ENCODE measurements at regions not wholly inside any gene's neighbourhood (a gene's known extent, or its start where the extent isn't known, plus 50 kb on each side); places are given as distances from the start of the nearest gene placed in this dataset.

DNA sequence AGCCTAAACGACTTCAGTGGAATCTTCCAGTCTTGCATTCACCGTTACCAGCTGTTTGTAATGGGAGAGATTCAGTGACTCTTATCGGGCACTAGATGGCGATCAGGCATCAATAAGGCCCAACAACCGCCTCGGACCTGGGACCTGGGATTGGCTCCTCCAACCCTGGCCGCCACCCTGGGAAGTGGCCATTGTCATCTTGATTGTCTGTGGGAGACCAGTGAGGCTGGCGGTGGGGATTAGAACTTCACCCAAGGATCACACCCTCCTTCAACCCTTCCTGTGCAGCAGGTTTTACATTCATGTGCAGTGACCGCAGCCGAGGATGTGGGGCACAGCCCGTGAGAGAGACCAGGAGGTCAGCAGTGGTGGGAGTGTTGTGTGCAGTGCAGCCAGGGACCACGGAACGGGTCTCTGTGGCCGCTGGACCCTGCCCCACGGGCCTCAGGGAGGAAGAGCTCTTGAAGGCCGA lies 85.3 kb downstream of the SPP2 start:
- Histone ChIP-seq H3K4me1 (ENCODE audit: control insufficient read depth in 1 of 2, insufficient read depth in 2 of 2, low read length in 2 of 2) (no peaks in the 10 kb centered on the region), H3K36me3 (replicated peaks in 1 of 2; ENCODE audit: control insufficient read depth in 1 of 2, insufficient read depth in 2 of 2, low read length in 2 of 2) (no peaks in the 10 kb centered on the region), H3K79me2 (ENCODE audit: insufficient read depth, low read length) (no peaks in the 10 kb centered on the region), H3K9ac (ENCODE audit: insufficient read depth, low read length, poor library complexity, severe bottlenecking) (no peak overlapping the region), H2AFZ (ENCODE audit: insufficient read depth, low read depth, low read length, poor library complexity, severe bottlenecking) (peak overlapping the region; percentile 6), H3K9me3 (replicated peaks in 1 of 2; ENCODE audit: control insufficient read depth in 1 of 2, insufficient read depth in 1 of 2, low read length in 2 of 2) (no peaks in the 10 kb centered on the region), H3K27ac (ENCODE audit: low read depth in 1 of 2, low read length in 2 of 2) (no peak overlapping the region), H3K27me3 (ENCODE audit: control insufficient read depth in 2 of 2, insufficient read depth in 2 of 2, low read length in 2 of 2) (no peaks in the 10 kb centered on the region), H4K20me1 (ENCODE audit: insufficient read depth, low read length) (no peaks in the 10 kb centered on the region), H3K4me2 (replicated peaks; ENCODE audit: extremely low read depth, low read length, poor library complexity, severe bottlenecking) (no peak overlapping the region), H3K4me3 (replicated peaks in 1 of 3; ENCODE audit: low read depth in 2 of 3, low read length in 3 of 3) (no peak overlapping the region)
- peak; percentile 9 to 41 (median 24) for DNase-seq
- H3K27me3 Mint-ChIP-seq (ENCODE audit: low read depth in 3 of 3), result peaks cover 0 to 9% (median 7%) of the 10 kb centered on the region in 3 donors
- no peaks in the 10 kb centered on the region for H3K36me3 Mint-ChIP-seq
- intact Hi-C loops (cut with micrococcal nuclease), result loop anchor here in 1 of 2 donors (5.0 kb wide), 1 partner anchor 367 kb away; no protein-coding TSS in a partner anchor
- 39% methylated on average over 7 of the region's 16 CpGs for WGBS (ENCODE audit: insufficient coverage)
- no peak overlapping the region for H3K4me3 Mint-ChIP-seq
- TF ChIP-seq, protein P1, sequence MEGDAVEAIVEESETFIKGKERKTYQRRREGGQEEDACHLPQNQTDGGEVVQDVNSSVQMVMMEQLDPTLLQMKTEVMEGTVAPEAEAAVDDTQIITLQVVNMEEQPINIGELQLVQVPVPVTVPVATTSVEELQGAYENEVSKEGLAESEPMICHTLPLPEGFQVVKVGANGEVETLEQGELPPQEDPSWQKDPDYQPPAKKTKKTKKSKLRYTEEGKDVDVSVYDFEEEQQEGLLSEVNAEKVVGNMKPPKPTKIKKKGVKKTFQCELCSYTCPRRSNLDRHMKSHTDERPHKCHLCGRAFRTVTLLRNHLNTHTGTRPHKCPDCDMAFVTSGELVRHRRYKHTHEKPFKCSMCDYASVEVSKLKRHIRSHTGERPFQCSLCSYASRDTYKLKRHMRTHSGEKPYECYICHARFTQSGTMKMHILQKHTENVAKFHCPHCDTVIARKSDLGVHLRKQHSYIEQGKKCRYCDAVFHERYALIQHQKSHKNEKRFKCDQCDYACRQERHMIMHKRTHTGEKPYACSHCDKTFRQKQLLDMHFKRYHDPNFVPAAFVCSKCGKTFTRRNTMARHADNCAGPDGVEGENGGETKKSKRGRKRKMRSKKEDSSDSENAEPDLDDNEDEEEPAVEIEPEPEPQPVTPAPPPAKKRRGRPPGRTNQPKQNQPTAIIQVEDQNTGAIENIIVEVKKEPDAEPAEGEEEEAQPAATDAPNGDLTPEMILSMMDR (IDR thresholded peaks at IDR 0.05), result peak; percentile 60
- H3K9me3 Mint-ChIP-seq, result peaks cover 0 to 1% (median 0%) of the 10 kb centered on the region in 7 donors
- H3K27ac Mint-ChIP-seq, result no peak overlapping the region
- H3K4me1 Mint-ChIP-seq, result no peaks in the 10 kb centered on the region

DNA sequence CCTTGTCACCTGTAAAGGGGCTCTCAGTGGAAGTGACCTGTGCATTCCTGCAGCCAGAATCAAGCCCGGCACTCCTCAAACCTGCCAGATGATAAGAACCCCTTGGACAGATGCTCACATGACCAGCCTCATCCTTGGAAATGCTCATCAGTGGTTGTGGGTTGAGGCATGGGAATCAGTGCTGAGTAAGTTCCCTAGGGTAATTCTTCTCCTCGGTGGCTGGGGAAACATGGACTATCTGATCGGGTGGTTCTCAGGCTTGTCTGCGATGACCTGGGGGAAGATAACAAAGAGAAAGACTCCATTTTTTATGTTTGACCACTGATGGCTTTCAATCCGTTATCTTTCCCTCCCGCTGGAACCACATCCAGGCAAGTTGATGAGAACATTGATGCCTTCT lies 84.0 kb downstream of the SPP2 start:
- no peaks in the 10 kb centered on the region for H3K27me3 ChIP-seq (ENCODE audit: control insufficient read depth in 2 of 2, insufficient read depth in 2 of 2, low read length in 2 of 2)
- Mint-ChIP-seq H3K27ac (no peak overlapping the region), H3K4me1 (no peaks in the 10 kb centered on the region), H3K4me3 (no peak overlapping the region), H3K36me3 (no peaks in the 10 kb centered on the region), H3K9me3 (peaks cover 0 to 1% (median 0%) of the 10 kb centered on the region in 7 donors), H3K27me3 (ENCODE audit: low read depth in 3 of 3) (peaks cover 4 to 9% (median 7%) of the 10 kb centered on the region in 3 donors)
- no peak overlapping the region for H3K4me2 ChIP-seq (replicated peaks; ENCODE audit: extremely low read depth, low read length, poor library complexity, severe bottlenecking)
- 98% methylated on average over 4 of the region's 6 CpGs for WGBS (ENCODE audit: insufficient coverage)
- intact Hi-C loops (cut with micrococcal nuclease), result no loop called here
- no peak overlapping the region for H3K9ac ChIP-seq (ENCODE audit: insufficient read depth, low read length, poor library complexity, severe bottlenecking)
- TF ChIP-seq, protein P1 (IDR thresholded peaks at IDR 0.05), result no peak
- H4K20me1 ChIP-seq (ENCODE audit: insufficient read depth, low read length), result no peaks in the 10 kb centered on the region
- H3K4me3 ChIP-seq (replicated peaks in 1 of 3; ENCODE audit: low read depth in 2 of 3, low read length in 3 of 3), result no peak overlapping the region
- no peak for DNase-seq
- no peak overlapping the region for H2AFZ ChIP-seq (ENCODE audit: insufficient read depth, low read depth, low read length, poor library complexity, severe bottlenecking)
- H3K27ac ChIP-seq (ENCODE audit: low read depth in 1 of 2, low read length in 2 of 2), result no peak overlapping the region
- H3K9me3 ChIP-seq (replicated peaks in 1 of 2; ENCODE audit: control insufficient read depth in 1 of 2, insufficient read depth in 1 of 2, low read length in 2 of 2), result no peaks in the 10 kb centered on the region
- no peaks in the 10 kb centered on the region for H3K79me2 ChIP-seq (ENCODE audit: insufficient read depth, low read length)
- no peaks in the 10 kb centered on the region for H3K4me1 ChIP-seq (ENCODE audit: control insufficient read depth in 1 of 2, insufficient read depth in 2 of 2, low read length in 2 of 2)
- no peaks in the 10 kb centered on the region for H3K36me3 ChIP-seq (replicated peaks in 1 of 2; ENCODE audit: control insufficient read depth in 1 of 2, insufficient read depth in 2 of 2, low read length in 2 of 2)
